ENCODE measurements at regions not wholly inside any gene's neighbourhood (a gene's known extent, or its start where the extent isn't known, plus 50 kb on each side); places are given as distances from the start of the nearest gene placed in this dataset.

DNA sequence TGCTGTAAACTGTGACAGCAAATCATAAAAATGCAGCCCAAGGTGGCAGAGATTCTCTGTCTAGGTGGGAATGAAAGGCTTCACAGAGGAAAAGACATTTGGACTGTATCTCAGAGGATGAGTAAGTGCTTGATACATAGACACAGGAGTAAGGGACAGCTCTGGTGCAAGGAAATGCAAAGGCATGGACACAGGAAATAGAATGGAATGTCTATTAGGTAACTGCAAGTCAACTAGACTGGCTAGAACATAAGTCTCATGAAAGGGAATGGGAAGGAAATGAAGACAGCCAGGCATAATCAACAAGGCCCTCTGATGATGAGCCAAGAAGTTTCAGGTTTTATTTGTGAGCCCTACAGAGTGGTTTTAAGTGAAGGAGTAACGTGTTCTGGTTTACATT lies 321.7 kb downstream of the SUCLA2 start:
- TF ChIP-seq CTCF (IDR thresholded peaks at IDR 0.05) (no peak), POLR2A (IDR thresholded peaks at IDR 0.05) (no peak)
